ENCODE measurements at regions not wholly inside any gene's neighbourhood (a gene's known extent, or its start where the extent isn't known, plus 50 kb on each side); places are given as distances from the start of the nearest gene placed in this dataset.

GRCh38 chr1:143689781-143690180, 282.0 kb downstream of the FAM72C start (continued):
- no peak for TF ChIP-seq CSRNP3 (CRISPR knock-in tag; IDR thresholded peaks at IDR 0.05)

GRCh38 chr1:143680304-143680703, 291.5 kb downstream of the FAM72C start:
- TF ChIP-seq ESRRG (CRISPR knock-in tag; IDR thresholded peaks at IDR 0.05) (no peak), TSHZ2 (CRISPR knock-in tag; IDR thresholded peaks at IDR 0.05) (no peak), PATZ1 (CRISPR knock-in tag; IDR thresholded peaks at IDR 0.05; ENCODE audit: borderline replicate concordance) (no peak), CSDC2 (CRISPR knock-in tag; IDR thresholded peaks at IDR 0.05) (no peak), ISL1 (CRISPR knock-in tag; IDR thresholded peaks at IDR 0.05) (no peak), TCF4 (CRISPR knock-in tag; IDR thresholded peaks at IDR 0.05; ENCODE audit: borderline replicate concordance) (no peak), PPARA (CRISPR knock-in tag; IDR thresholded peaks at IDR 0.05; ENCODE audit: borderline replicate concordance) (no peak), SNAI2 (CRISPR knock-in tag; IDR thresholded peaks at IDR 0.05) (no peak), OSR1 (CRISPR knock-in tag; IDR thresholded peaks at IDR 0.05) (no peak), CSRNP3 (CRISPR knock-in tag; IDR thresholded peaks at IDR 0.05) (no peak), ZNF8 (CRISPR knock-in tag; IDR thresholded peaks at IDR 0.05) (no peak), ZNF70 (CRISPR knock-in tag; IDR thresholded peaks at IDR 0.05) (no peak), POU6F1 (CRISPR knock-in tag; IDR thresholded peaks at IDR 0.05; ENCODE audit: borderline replicate concordance, low read depth) (no peak), GLIS3 (CRISPR knock-in tag; IDR thresholded peaks at IDR 0.05) (no peak), ZC3H10 (CRISPR knock-in tag; IDR thresholded peaks at IDR 0.05) (no peak), TOX (CRISPR knock-in tag; IDR thresholded peaks at IDR 0.05; ENCODE audit: borderline replicate concordance) (no peak), ZNF565 (CRISPR knock-in tag; conservative IDR thresholded peaks at IDR 0.05; ENCODE audit: low read depth) (no peak), BACH2 (CRISPR knock-in tag; IDR thresholded peaks at IDR 0.05; ENCODE audit: borderline replicate concordance) (no peak)

GRCh38 chr1:143672983-143673382, 298.8 kb downstream of the FAM72C start:
- no peak for ATAC-seq
- TF ChIP-seq TSHZ2 (CRISPR knock-in tag; IDR thresholded peaks at IDR 0.05) (no peak), POU6F1 (CRISPR knock-in tag; IDR thresholded peaks at IDR 0.05; ENCODE audit: borderline replicate concordance, low read depth) (no peak), CSRNP3 (CRISPR knock-in tag; IDR thresholded peaks at IDR 0.05) (no peak), CREB5 (CRISPR knock-in tag; IDR thresholded peaks at IDR 0.05; ENCODE audit: low read depth) (no peak)

More at GRCh38 chr1:143680304-143680703, 291.5 kb downstream of the FAM72C start:
- ATAC-seq, result no peak

Data from SK-N-SH treated with all-trans-retinoic acid at 6 μM for 48 hours (cell line).